GM18868 (cell line): ENCODE measurements at regions not wholly inside any gene's neighbourhood (a gene's known extent, or its start where the extent isn't known, plus 50 kb on each side); places are given as distances from the start of the nearest gene placed in this dataset.
"Not testable (repeated sequence)": the region's sequence is repeated elsewhere in the genome, so short reads cannot be mapped to it uniquely, and the experiment has no call there.

Experiments used
- ATAC-seq: cut with Tn5 transposase; IDR thresholded peaks from one replicate; pipeline ENCODE4 v1.9.1; 2021; ENCODE audit warnings: mild to moderate bottlenecking, moderate library complexity; ENCODE audit not compliant: unreplicated experiment

DNA sequence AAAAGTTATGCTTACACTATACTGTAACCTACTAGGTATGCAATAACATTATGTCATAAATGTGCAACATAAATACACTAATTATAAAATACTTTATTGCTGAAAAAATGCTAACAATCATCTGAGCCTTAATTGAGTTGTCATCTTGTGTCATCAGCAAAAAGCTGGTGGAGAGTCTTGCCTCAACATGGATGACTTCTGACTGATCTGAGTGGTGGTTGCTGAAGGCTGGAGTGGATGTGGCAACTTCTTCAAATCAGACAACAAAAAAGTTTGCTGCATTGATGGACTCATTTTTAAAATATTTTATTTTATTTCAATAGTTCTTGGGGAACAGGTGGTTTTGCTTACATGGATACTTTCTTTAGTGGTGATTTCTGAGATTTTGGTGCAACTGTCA lies 93.9 kb upstream of the AMN1 start:
- no peak for ATAC-seq

DNA sequence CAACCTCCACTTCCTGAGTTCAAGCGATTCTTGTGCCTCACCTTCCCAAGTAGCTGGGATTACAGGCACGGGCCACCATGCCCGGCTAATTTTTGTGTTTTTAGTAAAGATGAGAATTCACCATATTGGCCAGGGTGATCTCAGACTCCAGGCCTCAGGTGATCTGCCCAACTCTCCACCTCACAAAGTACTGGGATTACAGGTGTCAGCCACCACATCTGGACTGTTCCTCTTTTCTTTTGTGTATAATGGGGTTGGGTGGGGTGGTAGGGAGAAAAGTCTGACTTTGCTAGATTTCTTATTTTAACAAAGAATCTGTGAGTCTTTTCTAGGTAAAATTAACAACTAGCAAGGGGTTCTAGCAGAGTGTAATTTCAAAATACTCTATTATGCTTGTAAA lies 92.7 kb upstream of the AMN1 start:
- no peak for ATAC-seq

DNA sequence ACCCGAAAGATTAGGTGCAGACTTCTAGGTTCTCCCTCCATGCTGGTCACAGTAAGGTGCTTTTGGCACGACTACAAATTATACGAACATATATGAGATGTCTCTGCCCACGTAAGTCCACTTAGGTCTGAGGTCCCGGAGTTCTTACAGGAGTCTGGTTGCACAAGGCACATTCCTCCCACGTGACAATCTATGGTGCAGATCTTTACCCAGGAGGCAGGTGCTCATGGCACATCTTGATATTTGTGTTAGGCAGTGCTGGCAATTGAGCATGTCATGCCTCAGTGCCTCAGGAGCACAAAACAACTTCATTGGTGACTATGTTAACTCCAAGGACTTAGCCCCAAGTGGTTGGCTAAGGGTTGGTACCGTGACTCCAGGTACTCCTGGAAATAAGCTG lies 92.0 kb upstream of the AMN1 start:
- ATAC-seq, result no peak

DNA sequence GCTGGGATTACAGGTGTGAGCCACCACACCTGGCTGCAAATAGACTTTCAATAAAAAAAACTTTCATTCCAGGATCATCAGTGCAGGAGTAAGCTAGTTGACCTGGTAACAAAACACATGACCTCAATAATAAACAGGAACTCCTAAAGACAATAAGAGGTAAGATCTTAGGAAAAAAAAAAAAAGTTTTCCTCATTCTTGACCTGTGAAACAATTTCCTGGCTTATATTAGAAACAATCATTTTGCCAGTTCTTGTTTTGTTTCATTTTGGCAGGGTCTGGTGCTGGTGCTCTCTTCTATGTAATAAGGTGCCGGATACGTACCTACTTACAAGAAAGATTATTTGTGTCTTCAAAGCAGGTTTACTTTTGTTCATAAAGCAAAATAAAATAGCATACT lies 90.6 kb upstream of the AMN1 start:
- ATAC-seq, result no peak

DNA sequence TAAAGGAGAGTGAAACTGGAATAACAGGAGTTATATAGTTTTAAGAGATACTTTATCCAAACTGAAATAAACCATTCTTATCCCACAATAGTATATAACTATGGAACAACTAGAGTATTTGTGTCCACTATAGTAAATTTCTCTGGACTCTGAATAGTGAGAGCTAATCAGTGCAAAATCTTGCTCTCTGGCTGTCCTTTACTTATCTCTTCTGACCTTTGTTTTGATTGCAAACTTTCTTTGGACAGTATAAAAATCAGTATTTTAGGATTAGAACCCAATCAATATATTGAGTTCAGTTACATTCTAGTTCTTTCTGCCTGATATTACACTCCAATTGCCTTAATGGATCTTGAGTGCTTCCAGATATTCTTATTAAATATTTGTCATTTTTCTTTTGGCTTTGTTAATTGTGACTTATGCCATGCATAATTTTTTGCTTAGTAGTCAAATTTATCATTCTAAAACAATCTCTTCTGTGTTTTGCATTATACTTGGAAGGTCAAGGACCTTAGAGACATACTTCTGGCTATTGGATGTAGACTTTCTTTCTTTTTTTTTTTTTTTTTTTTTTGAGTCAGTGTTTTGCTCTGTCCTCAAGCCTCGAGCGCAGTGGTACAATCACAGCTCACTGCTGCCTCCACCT lies 89.9 kb upstream of the AMN1 start:
- ATAC-seq, result no peak

DNA sequence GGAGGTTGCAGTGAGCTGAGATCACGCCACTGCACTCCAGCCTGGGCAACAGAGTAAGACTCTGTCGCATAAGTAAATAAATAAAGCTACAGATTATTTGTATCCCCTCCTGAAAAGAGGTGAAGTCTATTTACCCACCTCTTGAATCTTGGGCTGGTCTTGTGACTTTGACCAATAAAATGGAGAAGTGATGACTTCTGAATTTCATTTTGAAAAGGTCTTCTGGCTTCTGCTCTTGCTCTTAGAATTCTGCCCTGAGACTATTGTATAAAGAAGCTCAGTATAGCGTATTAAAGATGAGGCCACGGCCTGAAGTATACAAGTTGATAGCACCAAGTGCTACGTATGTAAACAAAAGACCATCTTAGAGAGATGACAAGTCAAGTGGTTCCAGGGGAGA lies 88.3 kb upstream of the AMN1 start:
- no peak for ATAC-seq

DNA sequence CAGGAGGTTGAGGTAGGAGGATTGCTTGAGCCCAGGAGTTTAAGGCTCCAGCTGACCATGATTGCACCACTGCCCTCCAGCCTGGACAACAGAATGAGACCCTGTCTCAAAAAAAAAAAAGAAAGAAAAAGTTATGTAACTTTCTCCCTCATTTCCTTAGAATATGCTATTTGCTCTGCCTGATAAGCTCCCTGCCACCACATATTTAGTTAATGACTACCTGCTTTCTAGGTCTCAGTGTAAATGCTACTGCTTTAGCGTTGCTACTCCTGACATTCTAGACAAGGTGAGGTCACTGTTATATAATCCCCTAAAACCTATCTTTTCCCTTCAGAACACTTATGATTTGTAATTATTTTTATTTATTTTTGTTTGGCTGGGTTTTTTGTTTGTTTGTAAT lies 86.3 kb upstream of the AMN1 start:
- no peak for ATAC-seq

DNA sequence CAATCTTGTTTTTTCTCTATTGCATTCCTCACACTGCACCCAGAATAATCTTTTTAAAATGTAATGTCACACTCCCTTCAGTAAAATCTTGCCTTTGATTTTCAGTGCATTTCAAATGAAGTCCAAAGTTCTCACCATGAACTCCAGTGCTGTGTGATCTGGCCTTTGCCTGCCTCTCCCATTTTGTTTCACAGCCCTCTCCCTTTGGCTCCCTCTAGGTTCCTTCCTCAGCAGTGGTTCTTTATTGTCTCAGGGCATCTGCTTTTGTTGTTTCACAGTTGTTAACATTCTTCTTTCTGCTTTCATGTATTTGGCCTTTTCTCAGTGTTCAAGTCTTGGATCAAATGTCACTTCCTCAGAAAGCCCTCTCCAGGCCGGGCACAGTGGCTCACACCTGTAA lies 84.5 kb upstream of the AMN1 start:
- no peak for ATAC-seq

DNA sequence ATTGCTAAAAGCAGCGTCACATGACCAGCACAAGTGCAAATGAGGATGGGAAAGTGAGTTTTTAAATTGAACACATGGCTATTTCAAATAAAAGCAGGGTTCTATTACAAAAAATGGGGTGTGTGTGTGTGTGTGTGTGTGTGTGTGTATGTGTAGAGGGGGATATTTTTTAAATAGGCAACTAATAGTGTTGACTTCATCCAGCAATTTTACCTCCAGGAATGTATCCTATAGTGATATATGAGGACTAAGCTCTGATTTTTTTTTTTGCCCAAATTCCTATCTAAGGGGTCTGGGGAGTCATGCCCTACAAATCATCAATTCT lies 78.9 kb upstream of the AMN1 start:
- no peak for ATAC-seq

DNA sequence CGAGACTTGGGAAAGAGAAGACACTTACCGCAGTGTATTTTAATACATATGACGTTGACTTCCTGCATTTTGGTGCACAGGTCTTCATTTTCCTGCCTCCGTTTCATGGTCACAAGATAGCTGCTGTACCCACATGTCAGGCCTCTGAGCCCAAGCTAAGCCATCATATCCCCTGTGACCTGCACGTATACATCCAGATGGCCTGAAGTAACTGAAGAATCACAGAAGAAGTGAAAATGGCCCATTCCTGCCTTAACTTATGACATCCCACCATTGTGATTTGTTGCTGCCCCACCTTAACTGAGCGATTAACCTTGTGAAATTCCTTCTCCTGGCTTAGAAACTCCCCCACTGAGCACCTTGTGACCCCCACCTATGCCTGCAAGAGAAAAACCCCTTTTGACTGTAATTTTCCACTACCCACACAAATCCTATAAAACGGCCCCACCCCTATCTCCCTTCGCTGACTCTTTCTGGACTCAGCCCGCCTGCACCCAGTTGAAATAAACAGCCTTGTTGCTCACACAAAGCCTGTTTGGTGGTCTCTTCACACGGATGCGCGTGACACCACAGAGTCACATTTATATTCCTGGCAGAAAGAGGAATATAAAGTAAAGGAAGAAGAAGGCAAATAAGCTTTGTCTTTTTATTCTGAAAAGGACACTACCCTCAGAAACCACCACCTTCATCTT lies 78.4 kb upstream of the AMN1 start:
- not testable (repeated sequence) for ATAC-seq

DNA sequence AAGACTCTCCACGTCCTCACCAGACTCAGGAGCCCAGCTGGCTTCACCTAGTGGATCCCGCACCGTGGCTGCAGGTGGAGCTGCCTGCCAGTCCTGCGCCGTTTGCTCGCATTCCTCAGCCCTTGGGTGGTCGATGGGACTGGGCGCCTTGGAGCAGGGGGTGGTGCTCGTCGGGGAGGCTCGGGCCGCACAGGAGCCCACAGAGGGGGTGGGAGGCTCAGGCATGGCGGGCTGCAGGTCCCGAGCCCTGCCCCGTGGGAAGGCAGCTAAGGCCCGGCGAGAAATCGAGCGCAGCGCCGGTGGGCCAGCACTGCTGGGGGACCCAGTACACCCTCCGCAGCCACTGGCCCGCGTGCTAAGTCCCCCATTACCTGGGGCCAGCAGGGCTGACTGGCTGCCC lies 76.9 kb upstream of the AMN1 start:
- ATAC-seq, result not testable (repeated sequence)

DNA sequence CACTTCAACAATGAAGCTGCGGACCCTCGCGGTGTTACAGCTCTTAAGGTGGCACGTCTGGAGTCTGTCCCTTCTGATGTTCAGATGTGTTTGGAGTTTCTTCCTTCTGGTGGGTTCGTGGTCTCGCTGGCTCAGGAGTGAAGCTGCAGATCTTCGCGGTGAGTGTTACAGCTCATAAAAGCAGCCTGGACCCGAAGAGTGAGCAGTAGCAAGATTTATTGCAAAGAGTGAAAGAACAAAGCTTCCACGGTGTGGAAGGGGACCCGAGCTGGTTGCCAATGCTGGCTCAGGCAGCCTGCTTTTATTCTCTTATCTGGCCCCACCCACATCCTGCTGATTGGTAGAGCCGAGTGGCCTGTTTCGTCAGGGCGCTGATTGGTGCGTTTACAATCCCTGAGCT lies 75.9 kb upstream of the AMN1 start:
- not testable (repeated sequence) for ATAC-seq

DNA sequence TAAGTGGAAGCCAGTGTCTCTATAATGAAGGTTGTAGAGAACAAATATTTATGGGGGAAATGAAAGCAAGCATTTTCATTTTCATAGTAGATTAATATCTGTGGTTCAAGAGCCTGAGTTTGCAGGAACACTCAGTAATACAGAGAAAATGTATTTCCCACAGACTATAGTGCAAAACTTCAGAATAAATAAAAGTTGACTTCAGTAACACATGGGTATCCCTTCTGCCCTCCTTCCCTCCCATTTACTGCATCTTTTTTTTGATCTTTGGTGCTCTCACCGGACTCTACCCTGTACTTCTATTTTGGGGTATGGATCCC lies 75.3 kb upstream of the AMN1 start:
- ATAC-seq, result peak; percentile 63

DNA sequence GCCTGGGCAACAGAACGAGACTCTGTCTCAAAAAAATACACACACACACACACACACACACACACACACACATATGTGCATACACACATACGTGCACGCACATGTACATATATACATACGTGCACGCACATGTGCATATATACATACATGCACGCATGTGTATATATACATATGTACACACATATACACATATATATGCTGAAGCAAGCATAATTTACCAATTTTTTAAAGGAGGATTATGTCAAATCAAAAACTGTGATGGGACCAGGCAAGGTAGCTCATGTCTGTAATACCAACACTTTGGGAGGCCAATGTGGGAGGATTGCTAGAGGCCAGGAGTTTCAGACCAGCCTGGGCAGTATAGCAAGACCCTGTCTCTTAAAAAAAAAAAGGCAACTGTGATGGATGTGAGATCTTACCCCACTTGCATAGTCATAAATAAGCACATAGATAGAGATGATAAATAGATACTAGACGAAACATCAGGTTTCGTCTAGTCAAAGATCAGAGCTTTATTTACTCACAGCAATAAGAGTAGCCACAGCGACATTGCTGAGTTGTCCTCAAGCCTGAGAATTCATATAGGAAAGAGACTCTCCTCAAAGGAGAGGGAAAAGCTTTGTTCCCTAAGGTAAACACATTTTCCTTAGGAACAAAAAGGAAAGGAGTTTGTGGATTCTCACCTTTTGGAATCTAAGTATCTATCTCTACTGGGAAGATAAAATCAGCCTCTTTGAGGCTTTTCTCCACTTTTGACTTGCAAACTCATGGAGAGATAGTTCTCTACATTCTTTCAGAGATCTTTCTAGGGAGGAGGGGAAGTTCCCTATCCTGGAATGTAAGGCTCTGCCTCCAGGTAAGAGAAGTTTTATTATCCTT lies 74.7 kb upstream of the AMN1 start:
- no peak for ATAC-seq

DNA sequence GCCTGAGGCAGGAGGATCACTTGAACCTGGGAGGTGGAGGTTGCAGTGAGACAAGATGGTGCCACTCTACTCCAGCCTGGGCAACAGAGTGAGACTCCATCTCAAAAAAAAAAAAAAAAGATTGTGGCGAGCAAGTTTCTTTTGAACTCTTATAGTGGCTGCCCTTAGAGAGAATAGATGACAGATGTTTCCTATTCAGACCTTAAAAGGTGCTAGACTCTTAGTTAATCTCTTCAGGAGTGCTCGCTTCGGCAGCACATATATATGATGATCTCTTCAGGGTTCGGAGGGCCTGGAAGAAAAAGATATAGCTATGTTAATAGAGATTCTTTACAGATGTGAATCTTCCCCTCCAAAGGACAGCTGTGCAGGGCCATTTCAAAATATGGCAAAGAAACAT lies 73.1 kb upstream of the AMN1 start:
- ATAC-seq, result no peak

DNA sequence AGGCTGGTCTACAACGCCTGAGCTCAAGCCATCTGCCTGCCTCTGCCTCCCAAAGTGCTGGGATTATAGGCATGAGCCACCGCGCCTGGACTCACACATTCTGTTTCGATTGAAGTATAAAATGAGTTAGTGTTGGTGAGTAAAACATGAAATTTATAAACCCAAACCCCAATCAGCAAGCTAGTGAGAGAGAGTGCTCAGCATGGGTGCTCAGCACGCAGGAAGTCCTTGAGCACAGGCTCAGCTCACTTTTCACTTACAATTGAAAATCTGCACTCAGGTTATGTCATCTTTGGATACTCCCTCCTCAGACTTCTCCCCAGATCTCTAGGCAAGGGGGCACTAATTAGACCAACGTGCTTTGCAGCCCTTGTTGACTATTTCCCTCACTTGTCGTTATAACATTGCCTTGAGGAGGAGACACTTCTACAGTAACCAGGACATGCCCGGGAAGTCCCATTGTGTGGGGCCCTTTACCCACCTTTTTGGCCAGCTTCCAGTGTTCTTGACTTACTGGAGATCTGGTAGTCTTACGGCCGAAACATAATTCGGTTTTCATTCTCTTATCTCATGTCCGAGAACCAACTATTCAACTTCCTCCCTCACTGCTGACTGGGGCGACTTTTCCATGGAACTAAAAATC lies 68.5 kb upstream of the AMN1 start:
- ATAC-seq, result no peak

DNA sequence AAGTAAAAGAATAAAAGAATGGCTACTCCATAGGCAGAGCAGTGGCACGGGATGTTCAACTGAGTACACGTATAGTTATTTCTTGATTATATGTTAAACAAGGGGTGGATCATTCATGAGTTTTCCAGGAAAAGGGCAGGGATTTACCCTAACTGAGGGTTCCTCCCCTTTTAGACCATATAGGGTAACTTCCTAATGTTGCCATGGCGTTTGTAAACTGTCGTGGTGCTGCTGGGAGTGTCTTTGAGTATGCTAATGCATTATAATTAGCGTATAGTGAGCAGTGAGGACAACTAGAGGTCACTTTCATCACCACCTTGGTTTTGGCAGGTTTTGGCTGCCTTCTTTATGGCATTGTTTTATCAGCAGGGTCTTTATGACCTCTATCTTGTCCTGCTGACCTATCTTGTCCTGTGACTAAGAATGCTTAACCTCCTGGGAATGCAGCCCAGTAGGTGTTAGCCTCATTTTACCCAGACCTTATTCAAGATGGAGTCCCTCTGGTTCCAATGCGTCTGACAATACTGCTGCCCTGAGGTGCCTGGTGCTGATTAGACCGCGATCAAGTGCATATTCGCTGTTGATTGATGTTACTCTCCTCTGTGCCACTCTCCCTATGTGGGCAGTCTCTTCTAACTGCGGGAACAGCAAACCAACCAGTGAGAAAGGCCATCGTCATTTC lies 67.6 kb upstream of the AMN1 start:
- ATAC-seq, result no peak

DNA sequence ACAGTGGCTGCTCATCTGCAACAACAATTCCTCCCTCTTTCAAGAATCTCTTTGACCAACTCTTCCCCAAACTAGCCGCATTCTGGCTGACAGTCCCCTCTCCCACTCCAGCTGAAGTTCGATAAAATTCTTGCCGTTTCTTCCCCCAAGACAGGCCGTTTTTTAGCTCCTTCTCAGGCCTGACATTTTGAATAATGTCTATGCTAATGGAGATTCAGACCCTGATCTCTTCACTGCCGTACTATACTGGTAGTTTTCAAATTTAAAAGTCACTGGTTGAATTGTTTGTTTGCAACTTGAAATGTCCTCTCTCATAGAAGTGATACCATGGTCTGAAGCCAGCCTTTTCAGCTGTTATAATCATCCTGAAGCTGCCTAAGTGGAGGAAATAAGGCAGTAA lies 65.9 kb upstream of the AMN1 start:
- ATAC-seq, result no peak

DNA sequence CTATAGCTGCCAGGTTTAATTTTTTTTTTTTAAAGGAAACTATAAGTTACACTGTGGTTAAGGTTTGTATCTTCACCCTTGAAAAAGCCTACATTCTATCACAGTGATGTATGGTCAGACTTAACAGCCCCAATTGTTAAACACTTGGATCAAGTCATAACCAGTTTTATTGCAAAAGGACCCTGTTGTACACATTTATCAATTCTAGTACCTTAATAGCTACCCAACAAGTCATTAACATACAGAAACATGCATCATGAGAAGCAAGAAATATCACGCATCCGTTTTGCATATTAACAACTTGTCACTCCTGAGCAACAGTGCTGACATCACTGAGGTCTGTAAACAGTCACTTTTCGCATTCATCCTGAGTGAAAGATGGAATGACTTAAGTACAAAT lies 62.4 kb upstream of the AMN1 start:
- ATAC-seq, result not testable (repeated sequence)

DNA sequence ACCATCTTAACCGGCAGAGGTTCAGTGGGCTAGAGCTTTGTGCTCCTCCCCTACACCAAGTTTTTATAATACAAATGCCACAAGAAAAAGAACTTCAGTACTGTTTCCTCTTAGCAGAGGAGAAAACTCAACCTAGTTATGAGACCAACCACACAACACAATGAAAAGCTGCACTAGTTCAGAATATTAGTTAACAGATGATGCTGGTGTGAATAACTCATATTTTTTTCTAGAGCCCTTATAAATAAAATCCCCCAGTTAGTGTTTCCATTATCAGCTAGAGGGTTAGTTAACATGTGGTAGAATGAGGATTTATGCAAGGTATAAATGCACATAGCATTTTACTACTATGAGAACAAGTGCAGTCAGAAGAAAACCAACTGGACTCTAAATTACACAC lies 61.9 kb upstream of the AMN1 start:
- ATAC-seq, result no peak

DNA sequence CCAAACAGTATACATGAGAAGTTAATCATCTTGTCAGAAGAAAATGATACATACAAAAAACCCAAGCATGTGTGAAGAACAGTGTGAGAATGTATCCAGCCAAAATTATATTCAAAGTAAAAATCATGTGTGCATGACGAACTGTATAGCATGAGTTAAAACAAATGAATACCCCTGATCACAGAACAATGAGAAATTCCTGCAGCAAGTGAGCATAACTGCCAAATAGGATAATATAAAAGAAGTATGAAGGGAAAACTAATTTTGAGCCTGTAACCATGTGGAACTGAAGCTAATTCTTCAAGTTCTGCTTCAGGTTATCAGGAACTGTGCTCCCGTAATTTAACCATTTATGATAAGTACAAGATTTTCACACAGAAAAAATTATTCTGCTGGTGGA lies 56.5 kb upstream of the AMN1 start:
- no peak for ATAC-seq
